MCF 10A (cell line): ENCODE measurements at regions not wholly inside any gene's neighbourhood (a gene's known extent, or its start where the extent isn't known, plus 50 kb on each side); places are given as distances from the start of the nearest gene placed in this dataset.

Source experiments
- BruUV-seq: library from RNA; stranded (reverse); fragments of 400-500 nt; replicated peaks from 2 replicates; lab custom pipeline; 2021; lab: Mats Ljungman, UMichigan
- CTCF ChIA-PET: fragments of 300-600 bp; sonication (Branson Sonifier 250); formaldehyde crosslinking; extraction: SDS; loops from one replicate; lab custom pipeline; 2021; ENCODE audit warnings: antibody characterized with exemption, inconsistent platforms; lab: Yijun Ruan, JAX
- POLR2A ChIA-PET: fragments of 300-600, 350-650 bp; sonication (Branson Sonifier 250); formaldehyde crosslinking; extraction: SDS; loops from one replicate; lab custom pipeline; 2020; ENCODE audit warnings: antibody characterized with exemption, inconsistent platforms; lab: Yijun Ruan, JAX
- DNase-seq: peaks from one replicate; pipeline ENCODE4 v3.0.0-alpha.2; 2018; ENCODE audit not compliant: unreplicated experiment
- H3K27ac Mint-ChIP-seq: one replicate; pipeline ENCODE4 v1.8.0; 2022; ENCODE audit warnings: mild to moderate bottlenecking, low read depth, mixed read lengths; ENCODE audit not compliant: unreplicated experiment
- H3K27me3 Mint-ChIP-seq: one replicate; pipeline ENCODE4 v1.8.0; 2022; ENCODE audit warnings: mixed read lengths; ENCODE audit not compliant: insufficient read depth, unreplicated experiment
- H3K36me3 Mint-ChIP-seq: one replicate; pipeline ENCODE4 v1.8.0; 2022; ENCODE audit warnings: mild to moderate bottlenecking, moderate library complexity, mixed read lengths; ENCODE audit not compliant: insufficient read depth, unreplicated experiment
- H3K4me1 Mint-ChIP-seq: one replicate; pipeline ENCODE4 v1.8.0; 2022; ENCODE audit warnings: mixed read lengths; ENCODE audit not compliant: insufficient read depth, unreplicated experiment
- H3K4me3 Mint-ChIP-seq: one replicate; pipeline ENCODE4 v1.8.0; 2022; ENCODE audit warnings: mild to moderate bottlenecking, moderate library complexity, mixed read lengths; ENCODE audit not compliant: unreplicated experiment
- H3K9me3 Mint-ChIP-seq: one replicate; pipeline ENCODE4 v1.8.0; 2022; ENCODE audit warnings: mixed read lengths; ENCODE audit not compliant: unreplicated experiment
- CTCF ChIP-seq: fragments of 200-600 bp; IDR thresholded peaks from one replicate; pipeline ENCODE4 v1.8.0; 2022; ENCODE audit warnings: antibody characterized with exemption, mild to moderate bottlenecking; ENCODE audit not compliant: unreplicated experiment
- intact Hi-C: fragments of 100-400 bp; cut with micrococcal nuclease; formaldehyde crosslinking; loops from 2 replicates; pipeline ENCODE4 v1.14.1; 2022

GRCh38 chr10:131764929-131765328, 135.9 kb upstream of the PPP2R2D start:
- POLR2A ChIA-PET = no interaction called here
- Mint-ChIP-seq H3K9me3 (peaks cover 54% of the 10 kb centered on the region), H3K27me3 (peaks cover 15% of the 10 kb centered on the region), H3K4me3 (no peak overlapping the region), H3K27ac (no peak overlapping the region), H3K36me3 (no peaks in the 10 kb centered on the region), H3K4me1 (no peaks in the 10 kb centered on the region)
- DNase-seq = no peak
- no TSS peak for BruUV-seq
- intact Hi-C loops = no loop called here
- no peak for TF ChIP-seq CTCF
- CTCF ChIA-PET = interaction anchor here (0.7 kb wide), 1 partner anchor 119 kb away, joined by 4 read pairs; no protein-coding TSS in a partner anchor

GRCh38 chr10:131766096-131766495, 134.7 kb upstream of the PPP2R2D start:
- H3K36me3 Mint-ChIP-seq = no peaks in the 10 kb centered on the region
- intact Hi-C loops = no loop called here
- DNase-seq = no peak
- CTCF ChIA-PET = interaction anchor here (0.9 kb wide), 1 partner anchor 22 kb away, joined by 3 read pairs; no protein-coding TSS in a partner anchor
- POLR2A ChIA-PET = no interaction called here
- peaks cover 49% of the 10 kb centered on the region for H3K9me3 Mint-ChIP-seq
- H3K27me3 Mint-ChIP-seq = peaks cover 8% of the 10 kb centered on the region
- BruUV-seq = no TSS peak
- H3K4me3 Mint-ChIP-seq = no peak overlapping the region
- TF ChIP-seq CTCF = no peak
- no peak overlapping the region for H3K27ac Mint-ChIP-seq
- H3K4me1 Mint-ChIP-seq = no peaks in the 10 kb centered on the region

GRCh38 chr10:131767716-131768115, 133.1 kb upstream of the PPP2R2D start:
- Mint-ChIP-seq H3K27me3 (no peaks in the 10 kb centered on the region), H3K27ac (no peak overlapping the region), H3K36me3 (no peaks in the 10 kb centered on the region), H3K4me3 (no peak overlapping the region), H3K9me3 (peaks cover 39% of the 10 kb centered on the region), H3K4me1 (no peaks in the 10 kb centered on the region)
- no peak for DNase-seq
- intact Hi-C loops = no loop called here
- no TSS peak for BruUV-seq
- POLR2A ChIA-PET = interaction anchor here (0.7 kb wide), 1 partner anchor 276 kb away, joined by 3 read pairs; no protein-coding TSS in a partner anchor
- TF ChIP-seq CTCF = no peak
- CTCF ChIA-PET = interaction anchor here (0.6 kb wide), 1 partner anchor 237 kb away, joined by 5 read pairs; no protein-coding TSS in a partner anchor

- H3K4me3 Mint-ChIP-seq = no peak overlapping the region
- no TSS peak for BruUV-seq
- ChIA-PET POLR2A (no interaction called here), CTCF (interaction anchor here (0.5 to 0.6 kb wide), 3 partner anchors 90 to 1579 kb away, joined by 3 to 6 read pairs (median 3); no protein-coding TSS in a partner anchor)
- no peaks in the 10 kb centered on the region for H3K36me3 Mint-ChIP-seq
- no peak overlapping the region for H3K27ac Mint-ChIP-seq
- intact Hi-C loops = no loop called here
- no peaks in the 10 kb centered on the region for H3K4me1 Mint-ChIP-seq
- no peaks in the 10 kb centered on the region for H3K27me3 Mint-ChIP-seq
- DNase-seq = no peak
- H3K9me3 Mint-ChIP-seq = peaks cover 30% of the 10 kb centered on the region
- TF ChIP-seq CTCF = no peak
Measured at GRCh38 chr10:131769571-131770410, 131.0 kb upstream of the PPP2R2D start.
